EL (cell line): ENCODE measurements at regions not wholly inside any gene's neighbourhood (a gene's known extent, or its start where the extent isn't known, plus 50 kb on each side); places are given as distances from the start of the nearest gene placed in this dataset.

Source experiments
- DNase-seq: peaks from one replicate; pipeline ENCODE4 v3.0.0-alpha.2; 2016

- DNase-seq: peak; percentile 16
Observed at GRCh38 chr4:129561886-129562671, 466.1 kb downstream of the C4orf33 start.

GRCh38 chr4:129565214-129565613, 469.3 kb downstream of the C4orf33 start:
- no peak for DNase-seq

DNA sequence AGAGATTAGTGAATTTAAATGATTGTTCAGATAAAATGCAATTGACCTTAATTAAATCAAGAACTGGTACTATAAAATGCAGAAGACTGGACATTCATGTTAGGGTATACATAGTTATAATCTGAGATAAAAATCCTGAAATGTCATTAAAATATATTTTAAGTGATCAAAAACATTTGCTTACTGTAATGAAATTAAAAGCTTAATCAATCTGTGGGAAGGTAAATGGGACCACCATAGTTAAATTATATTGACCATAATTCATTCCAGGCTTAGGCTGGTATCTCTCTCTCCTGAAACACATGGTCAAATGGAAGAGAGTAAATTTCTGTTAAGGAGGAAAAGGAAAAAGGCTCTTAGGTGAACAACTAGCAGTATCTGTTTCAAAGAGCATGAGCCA, 474.4 kb downstream of the C4orf33 start:
- no peak for DNase-seq

GRCh38 chr4:129578336-129578735, 482.4 kb downstream of the C4orf33 start:
- DNase-seq: no peak

GRCh38 chr4:129581305-129581704, 485.4 kb downstream of the C4orf33 start:
- no peak for DNase-seq

DNA sequence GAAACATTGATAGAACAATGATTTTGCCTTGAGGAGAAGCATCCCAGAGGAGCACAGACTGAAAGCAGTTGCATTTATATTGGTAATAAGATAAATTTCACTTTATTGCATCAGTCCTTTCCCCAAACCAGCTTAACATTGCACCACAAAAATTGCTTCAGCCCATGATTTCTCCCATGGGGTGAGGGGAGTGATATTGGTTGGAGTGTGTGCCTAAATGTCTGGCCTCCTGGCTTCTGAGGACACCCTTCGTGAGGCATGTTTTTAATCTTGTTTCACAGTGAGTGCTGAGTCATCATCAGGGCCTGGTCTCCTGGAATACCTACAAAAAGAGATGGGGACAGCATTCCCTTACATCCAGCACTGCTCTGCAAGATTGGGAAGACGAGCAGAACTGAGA, 487.9 kb downstream of the C4orf33 start:
- peak; percentile 3 for DNase-seq

GRCh38 chr4:129598582-129598981, 502.6 kb downstream of the C4orf33 start:
- DNase-seq: no peak

DNA sequence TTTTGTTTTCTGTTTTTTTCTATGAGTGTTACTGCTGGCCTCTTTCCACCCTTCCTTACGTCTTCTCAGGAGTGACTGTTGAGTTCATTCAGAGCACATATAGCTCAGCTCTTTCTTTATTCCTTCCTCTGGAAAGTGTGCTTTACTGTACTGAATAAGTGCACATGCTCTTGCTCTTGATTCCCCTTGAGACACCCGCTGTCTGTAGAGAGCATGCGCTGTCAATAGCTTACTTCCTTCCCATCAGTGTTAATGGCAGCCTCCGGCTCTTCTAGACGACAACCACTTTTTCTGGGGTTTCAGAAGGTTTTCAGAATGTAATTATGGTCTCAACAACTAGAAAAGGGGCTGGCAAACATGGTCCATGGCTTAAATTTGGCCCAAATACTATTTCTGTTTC, 504.9 kb downstream of the C4orf33 start:
- DNase-seq: no peak

DNA sequence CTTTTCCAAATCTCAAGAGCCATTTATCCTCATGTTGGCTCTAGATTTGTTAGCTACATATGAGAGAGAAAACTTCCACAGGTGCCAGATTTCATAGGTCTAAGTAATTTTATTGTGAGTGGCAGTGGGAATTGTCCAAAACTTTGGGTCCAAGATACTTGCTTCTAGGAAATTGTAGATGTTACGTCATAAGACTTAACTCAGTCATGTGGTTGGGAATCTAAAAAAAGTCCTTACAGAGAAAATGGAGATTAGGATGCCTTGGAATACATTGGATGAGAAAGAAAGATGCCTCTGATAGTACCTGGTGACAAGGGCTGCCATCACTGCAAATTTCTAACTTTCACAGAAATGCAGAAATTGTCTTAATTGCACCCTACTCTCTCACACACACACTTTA, 506.5 kb downstream of the C4orf33 start:
- DNase-seq: no peak

GRCh38 chr4:129603241-129603931, 507.4 kb downstream of the C4orf33 start:
- no peak for DNase-seq

- no peak for DNase-seq
Observed at GRCh38 chr4:129604632-129605255, 508.8 kb downstream of the C4orf33 start.

GRCh38 chr4:129614611-129615010, 518.7 kb downstream of the C4orf33 start:
- DNase-seq: no peak

DNA sequence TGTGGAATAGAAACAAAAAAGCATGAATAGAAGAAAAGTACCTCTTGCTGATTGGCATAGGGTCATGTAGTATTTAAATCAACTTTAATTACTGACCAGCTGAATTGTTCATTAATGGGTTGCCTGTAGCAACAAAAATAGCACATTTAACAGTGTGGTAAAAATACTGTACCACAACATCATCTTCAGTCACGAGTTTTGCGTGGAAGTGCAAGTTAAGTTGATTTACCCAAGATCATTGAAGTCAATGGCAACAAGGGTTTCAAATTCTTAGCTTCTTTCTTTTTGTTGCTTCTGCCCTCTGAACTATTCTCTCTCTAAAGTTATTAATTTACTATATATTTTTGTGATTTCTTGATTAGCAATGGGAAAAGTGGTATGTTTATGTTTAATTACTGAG, 526.6 kb downstream of the C4orf33 start:
- DNase-seq: no peak

- no peak for DNase-seq
Observed at GRCh38 chr4:129623233-129623875, 527.4 kb downstream of the C4orf33 start.

GRCh38 chr4:129641179-129641578, 545.2 kb downstream of the C4orf33 start:
- DNase-seq: peak; percentile 50

GRCh38 chr4:129645461-129645860, 549.5 kb downstream of the C4orf33 start:
- no peak for DNase-seq

- no peak for DNase-seq
Observed at GRCh38 chr4:129668092-129668491, 572.1 kb downstream of the C4orf33 start.

GRCh38 chr4:129672941-129673340, 577.0 kb downstream of the C4orf33 start:
- no peak for DNase-seq

DNA sequence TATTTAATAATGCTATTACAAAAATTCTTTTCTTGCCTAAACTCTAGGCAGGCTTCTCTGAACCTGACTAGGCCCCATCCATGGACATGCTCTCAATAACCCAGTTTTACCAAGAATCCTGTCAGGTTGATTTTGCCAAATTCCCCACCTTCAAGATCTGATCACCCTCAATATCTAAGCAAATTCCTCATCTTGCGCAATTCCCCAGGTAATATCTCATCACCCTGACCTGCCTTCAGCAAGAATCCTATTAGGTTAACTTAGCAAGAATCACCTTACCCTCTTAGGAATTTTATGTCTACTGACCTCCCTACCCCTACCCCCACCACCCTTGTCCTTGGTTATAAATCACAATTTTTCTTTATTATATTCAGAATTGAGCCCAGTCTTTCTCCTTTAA, 579.1 kb downstream of the C4orf33 start:
- no peak for DNase-seq

DNA sequence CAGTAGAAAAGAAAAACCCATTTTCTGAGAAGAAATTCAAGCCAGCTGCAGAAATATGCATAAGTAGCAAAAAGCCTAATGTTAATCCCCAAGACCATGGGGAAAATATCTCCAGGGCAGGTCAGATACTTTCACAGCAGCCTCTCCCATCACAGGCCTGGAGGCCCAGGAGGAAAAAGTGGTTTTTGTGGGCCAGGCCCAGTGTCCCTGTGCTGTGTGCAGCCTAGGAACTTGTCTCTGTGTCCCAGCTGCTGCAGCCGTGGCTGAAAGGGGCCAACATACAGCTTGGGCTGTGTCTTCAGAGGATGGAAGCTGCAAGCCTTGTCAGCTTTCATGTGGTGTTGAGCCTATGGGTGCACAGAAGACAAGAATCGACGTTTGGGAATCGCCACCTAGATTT, 581.0 kb downstream of the C4orf33 start:
- DNase-seq: no peak

GRCh38 chr4:129682586-129682985, 586.6 kb downstream of the C4orf33 start:
- no peak for DNase-seq

GRCh38 chr4:129707949-129708348, 612.0 kb downstream of the C4orf33 start:
- DNase-seq: no peak

DNA sequence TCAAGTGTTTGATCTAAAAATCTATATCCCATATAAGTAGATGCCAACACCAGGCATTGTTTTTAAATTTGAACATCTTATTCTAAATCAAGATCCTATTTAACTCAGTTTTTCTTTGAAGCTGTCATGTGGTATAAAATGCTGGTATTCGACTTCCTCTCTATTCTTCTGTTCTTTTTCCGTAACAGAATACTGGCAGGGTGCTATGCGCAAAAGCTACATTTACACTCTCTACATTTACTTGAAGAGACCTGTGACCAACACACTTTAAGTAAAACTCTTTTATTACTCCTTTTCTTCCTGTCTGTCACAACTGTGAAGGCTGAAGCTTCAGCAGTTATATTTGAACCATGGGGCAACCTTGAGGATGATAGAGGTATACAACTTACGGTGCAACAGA, 612.8 kb downstream of the C4orf33 start:
- DNase-seq: no peak

DNA sequence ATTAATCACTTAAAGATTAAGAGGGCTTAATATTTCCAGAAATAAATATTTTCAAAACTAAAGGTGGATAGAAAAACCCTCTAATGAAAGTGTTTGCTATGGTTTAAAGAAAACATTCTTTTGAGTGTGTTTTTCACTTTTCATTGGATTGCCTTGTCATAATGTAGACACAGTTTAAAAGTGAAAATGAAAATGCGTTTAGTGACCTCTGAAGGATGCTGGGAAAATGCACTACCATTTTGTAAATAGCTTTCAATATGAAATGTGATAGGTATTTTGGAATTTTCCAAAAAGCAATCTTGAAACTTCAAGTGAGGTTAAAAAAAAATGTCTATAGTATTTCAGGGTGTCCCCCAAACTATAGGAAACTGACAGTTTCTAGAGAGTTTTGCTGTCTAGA, 642.2 kb downstream of the C4orf33 start:
- peak; percentile 3 for DNase-seq
